Kidney (tissue), 13 donors: ENCODE measurements at regions not wholly inside any gene's neighbourhood (a gene's known extent, or its start where the extent isn't known, plus 50 kb on each side); places are given as distances from the start of the nearest gene placed in this dataset.

Experiments used
- DNase-seq, 5 donors: peaks; one replicate each; pipeline ENCODE4 v3.0.0-alpha.2; 2013 to 2020
- FAIRE-seq: peaks from 2 replicates; lab custom pipeline; 2012; peaks lifted over from hg19 to GRCh38; lab: Jason Lieb, UNC
- H3K27ac ChIP-seq, 2 donors: one replicate each; pipeline ENCODE4 v1.7.0; 2013; ENCODE audit warnings: low read depth in 2 of 2, low read length in 2 of 2, inconsistent platforms in 1 of 2
- H3K27me3 ChIP-seq: one replicate; pipeline ENCODE4 v1.7.1; 2013; ENCODE audit warnings: low read length, inconsistent platforms; ENCODE audit not compliant: control insufficient read depth, insufficient read depth
- H3K36me3 ChIP-seq, 3 donors: one replicate each; pipeline versions ENCODE4 v1.7.0 to v1.7.1; 2013; ENCODE audit warnings: low read length in 3 of 3, control low read depth in 1 of 3, inconsistent platforms in 1 of 3; ENCODE audit not compliant: insufficient read depth in 3 of 3, control insufficient read depth in 2 of 3
- H3K4me1 ChIP-seq, 3 donors: one replicate each; pipeline versions ENCODE4 v1.7.0 to v1.7.1; 2013; ENCODE audit warnings: low read length in 3 of 3, inconsistent platforms in 1 of 3, low read depth in 1 of 3; ENCODE audit not compliant: control insufficient read depth in 2 of 3, insufficient read depth in 2 of 3
- H3K4me3 ChIP-seq, 3 donors: one replicate each; pipeline versions ENCODE4 v1.7.0 to v1.8.1; 2013; ENCODE audit warnings: low read length in 3 of 3, control low read depth in 1 of 3, inconsistent platforms in 1 of 3
- H3K9ac ChIP-seq, 3 donors: one replicate each; pipeline versions ENCODE4 v1.7.0 to v1.7.1; 2013; ENCODE audit warnings: low read length in 3 of 3, control low read depth in 1 of 3, inconsistent platforms in 1 of 3
- H3K9me3 ChIP-seq, 3 donors: one replicate each; pipeline versions ENCODE4 v1.7.0 to v1.7.1; 2013; ENCODE audit warnings: low read length in 3 of 3, control low read depth in 1 of 3, inconsistent platforms in 1 of 3; ENCODE audit not compliant: control insufficient read depth in 2 of 3, insufficient read depth in 1 of 3
- intact Hi-C: fragments of 100-400 bp; cut with DNase I; formaldehyde crosslinking; loops from one replicate; pipeline ENCODE4 v1.11.1; 2022
- TF ChIP-seq, protein P1 (sequence below): IDR thresholded peaks from 3 replicates; pipeline ENCODE4 v1.5.1; 2012; ENCODE audit warnings: mild to moderate bottlenecking, moderate library complexity, borderline replicate concordance; ENCODE audit not compliant: insufficient read depth; ENCODE audit errors: extremely low read depth
- donor health status: control.
- donor health status: control.
- donor health status: control.
- donor health status: control.
- donor health status: control.
- donor health status: DM: yes; HTN: yes; CAD: no.
- donor health status: Normal renal cell carcinoma (clear cell type).

GRCh38 chr6:21898107-21898796, 304.7 kb downstream of the SOX4 start:
- Histone ChIP-seq H3K4me1 (no peaks in the 10 kb centered on the region), H3K27me3 (no peaks in the 10 kb centered on the region), H3K36me3 (peaks cover 0 to 2% (median 0%) of the 10 kb centered on the region in 3 donors), H3K4me3 (no peak overlapping the region), H3K9me3 (no peaks in the 10 kb centered on the region), H3K9ac (no peak overlapping the region), H3K27ac (no peak overlapping the region)
- DNase-seq = no peak
- intact Hi-C loops = no loop called here
- TF ChIP-seq, protein P1, sequence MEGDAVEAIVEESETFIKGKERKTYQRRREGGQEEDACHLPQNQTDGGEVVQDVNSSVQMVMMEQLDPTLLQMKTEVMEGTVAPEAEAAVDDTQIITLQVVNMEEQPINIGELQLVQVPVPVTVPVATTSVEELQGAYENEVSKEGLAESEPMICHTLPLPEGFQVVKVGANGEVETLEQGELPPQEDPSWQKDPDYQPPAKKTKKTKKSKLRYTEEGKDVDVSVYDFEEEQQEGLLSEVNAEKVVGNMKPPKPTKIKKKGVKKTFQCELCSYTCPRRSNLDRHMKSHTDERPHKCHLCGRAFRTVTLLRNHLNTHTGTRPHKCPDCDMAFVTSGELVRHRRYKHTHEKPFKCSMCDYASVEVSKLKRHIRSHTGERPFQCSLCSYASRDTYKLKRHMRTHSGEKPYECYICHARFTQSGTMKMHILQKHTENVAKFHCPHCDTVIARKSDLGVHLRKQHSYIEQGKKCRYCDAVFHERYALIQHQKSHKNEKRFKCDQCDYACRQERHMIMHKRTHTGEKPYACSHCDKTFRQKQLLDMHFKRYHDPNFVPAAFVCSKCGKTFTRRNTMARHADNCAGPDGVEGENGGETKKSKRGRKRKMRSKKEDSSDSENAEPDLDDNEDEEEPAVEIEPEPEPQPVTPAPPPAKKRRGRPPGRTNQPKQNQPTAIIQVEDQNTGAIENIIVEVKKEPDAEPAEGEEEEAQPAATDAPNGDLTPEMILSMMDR = no peak
- FAIRE-seq = no peak

DNA sequence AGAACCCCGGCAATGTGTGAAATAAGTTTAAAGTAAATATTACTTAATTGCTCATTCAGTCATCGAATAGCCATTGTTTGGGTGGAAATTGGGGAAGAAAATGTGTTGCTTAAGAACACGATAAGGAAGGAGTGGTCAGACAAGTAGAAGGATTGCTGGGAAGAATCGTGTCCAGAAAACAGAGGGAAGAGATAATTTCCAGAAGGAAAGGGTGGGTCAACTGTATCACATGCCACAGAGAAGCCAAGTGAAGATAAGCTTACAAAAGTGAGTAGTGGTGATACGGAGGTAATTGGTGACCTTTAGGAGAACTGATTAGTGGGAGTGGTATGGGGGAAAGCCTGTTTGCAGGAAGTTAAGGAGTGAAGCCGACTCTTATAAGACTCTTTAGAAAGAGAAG, 306.2 kb downstream of the SOX4 start:
- H3K9me3 ChIP-seq = no peaks in the 10 kb centered on the region
- no peak overlapping the region for H3K27ac ChIP-seq
- H3K27me3 ChIP-seq = no peaks in the 10 kb centered on the region
- H3K4me3 ChIP-seq = no peak overlapping the region
- peaks cover 0 to 2% (median 0%) of the 10 kb centered on the region in 3 donors for H3K36me3 ChIP-seq
- no peak for FAIRE-seq
- DNase-seq = no peak
- intact Hi-C loops = no loop called here
- no peaks in the 10 kb centered on the region for H3K4me1 ChIP-seq
- H3K9ac ChIP-seq = no peak overlapping the region
- TF ChIP-seq, protein P1 = no peak

- TF ChIP-seq, protein P1 = no peak
- no peak overlapping the region for H3K9ac ChIP-seq
- no peak overlapping the region for H3K4me3 ChIP-seq
- H3K4me1 ChIP-seq = no peaks in the 10 kb centered on the region
- peaks cover 0 to 2% (median 0%) of the 10 kb centered on the region in 3 donors for H3K36me3 ChIP-seq
- FAIRE-seq (no peak), DNase-seq (no peak)
- H3K9me3 ChIP-seq = no peaks in the 10 kb centered on the region
- H3K27ac ChIP-seq = no peak overlapping the region
- intact Hi-C loops = no loop called here
- H3K27me3 ChIP-seq = no peaks in the 10 kb centered on the region
Observed at GRCh38 chr6:21900730-21901129, 307.2 kb downstream of the SOX4 start.
